Panc1 (cell line): ENCODE measurements at regions not wholly inside any gene's neighbourhood (a gene's known extent, or its start where the extent isn't known, plus 50 kb on each side); places are given as distances from the start of the nearest gene placed in this dataset.

Experiments
- ATAC-seq: fragments of 200-7000 bp; cut with Tn5 transposase; 2 replicates; pipeline ENCODE4 v1.9.1; 2020; ENCODE audit warnings: mild to moderate bottlenecking, moderate library complexity
- BruUV-seq: library from RNA; stranded (reverse); fragments of 400-500 nt; replicated peaks from 2 replicates; lab custom pipeline; 2021; lab: Mats Ljungman, UMichigan
- CTCF ChIA-PET: fragments of 300-600 bp; sonication (Branson Sonifier 250); formaldehyde crosslinking; loops from one replicate; lab custom pipeline; 2022; ENCODE audit warnings: antibody characterized with exemption; lab: Charles Lee
- POLR2A ChIA-PET: fragments of 300-600 bp; sonication (Branson Sonifier 250); formaldehyde crosslinking; loops from one replicate; lab custom pipeline; 2022; ENCODE audit warnings: antibody characterized with exemption; lab: Charles Lee
- DNase-seq: peaks from one replicate; pipeline ENCODE4 v3.0.0-alpha.2; 2010; ENCODE audit warnings: low read depth, low spot score
- H3K27ac ChIP-seq: 2 replicates; pipeline ENCODE4 v1.5.1; 2011; ENCODE audit warnings: mild to moderate bottlenecking, low read length, inconsistent platforms
- H3K27me3 ChIP-seq: fragments of 200-500 bp; sonication (Bioruptor generic); 2 replicates; pipeline ENCODE4 v1.6.0; 2014; ENCODE audit warnings: low read length, inconsistent platforms; ENCODE audit not compliant: control insufficient read depth, insufficient read depth
- H3K36me3 ChIP-seq: fragments of 200-500 bp; sonication (Bioruptor generic); 2 replicates; pipeline ENCODE4 v1.5.1; 2014; ENCODE audit warnings: inconsistent platforms, mild to moderate bottlenecking, low read length, moderate library complexity; ENCODE audit not compliant: control insufficient read depth, insufficient read depth
- H3K4me1 ChIP-seq: 2 replicates; pipeline ENCODE4 v1.5.1; 2011; ENCODE audit warnings: inconsistent platforms, mild to moderate bottlenecking, low read length, moderate library complexity; ENCODE audit not compliant: control insufficient read depth, insufficient read depth
- H3K4me3 ChIP-seq, 2 experiments: 2 replicates each; pipeline ENCODE4 v1.5.1; 2011 to 2012; ENCODE audit warnings: low read depth in 2 of 2, low read length in 2 of 2, mild to moderate bottlenecking in 2 of 2, inconsistent platforms in 1 of 2, moderate library complexity in 1 of 2
- H3K9me3 ChIP-seq: fragments of 200-500 bp; sonication (Bioruptor generic); 2 replicates; pipeline ENCODE4 v1.5.1; 2014; ENCODE audit warnings: low read depth, mild to moderate bottlenecking, inconsistent platforms, low read length, moderate library complexity; ENCODE audit not compliant: control insufficient read depth, insufficient read depth
- CTCF ChIP-seq: fragments of 450-650 bp; IDR thresholded peaks from 2 replicates; pipeline ENCODE4 v1.5.1; 2017; ENCODE audit warnings: mild to moderate bottlenecking
- POLR2AphosphoS5 ChIP-seq: IDR thresholded peaks from 2 replicates; pipeline ENCODE4 v1.6.1; 2012; ENCODE audit warnings: mild to moderate bottlenecking, low read depth, low read length, moderate library complexity
- REST ChIP-seq, 2 experiments: IDR thresholded peaks; 2 replicates each; pipeline ENCODE4 v1.6.1; 2011 to 2012; ENCODE audit warnings: low read depth in 2 of 2, control low read depth in 1 of 2, low read length in 1 of 2, mild to moderate bottlenecking in 1 of 2, moderate library complexity in 1 of 2; ENCODE audit not compliant: insufficient read depth in 1 of 2
- SIN3A ChIP-seq: IDR thresholded peaks from 2 replicates; pipeline ENCODE4 v1.6.1; 2012; ENCODE audit warnings: low read depth, mild to moderate bottlenecking, low read length, moderate library complexity, borderline replicate concordance; ENCODE audit not compliant: insufficient read depth
- TCF7L2 ChIP-seq: IDR thresholded peaks from 2 replicates; pipeline ENCODE4 v1.6.1; 2011; ENCODE audit warnings: mild to moderate bottlenecking, low read depth, low read length, inconsistent platforms
- in situ Hi-C: cut with HindIII; loops from 2 replicates; pipeline ENCODE4 v1.10.0; 2016; ENCODE audit warnings: low sequenced_read_pairs, low pct_unique_long_range_greater_than_20kb
- intact Hi-C: fragments of 100-400 bp; cut with micrococcal nuclease; formaldehyde crosslinking; loops from one replicate; pipeline ENCODE4 v1.10.0; 2022; ENCODE audit not compliant: unreplicated experiment

DNA sequence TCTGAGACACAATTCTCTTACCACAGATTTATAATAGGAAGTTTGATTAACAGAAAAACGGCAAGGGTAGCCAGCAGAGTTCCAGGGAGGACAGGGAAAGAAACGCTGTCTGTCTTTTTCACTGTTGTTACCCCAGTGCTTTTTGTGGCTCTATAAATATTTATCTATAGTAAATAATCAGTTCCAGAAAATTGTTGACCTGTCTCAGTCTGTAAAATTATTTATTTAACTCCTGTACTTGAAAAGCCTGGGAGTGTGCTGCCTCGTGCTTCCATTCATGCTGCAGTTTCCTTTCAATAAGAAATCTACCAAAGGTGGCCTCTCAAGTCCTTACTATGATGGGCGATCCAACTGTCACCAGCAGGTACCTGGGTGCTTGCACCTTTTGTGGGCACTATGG is 102.9 kb downstream of the ETAA1 start:
- H3K4me3 ChIP-seq: no peak overlapping the region
- no peaks in the 10 kb centered on the region for H3K9me3 ChIP-seq
- in situ Hi-C loops (no loop called here), intact Hi-C loops (no loop called here)
- no peak for ATAC-seq
- no peak for DNase-seq
- POLR2A ChIA-PET: no interaction called here
- CTCF ChIA-PET: no interaction called here
- no peaks in the 10 kb centered on the region; the same call in 1 of the 2 replicates for H3K27me3 ChIP-seq
- H3K27ac ChIP-seq: no peak overlapping the region
- BruUV-seq: no TSS peak
- H3K4me1 ChIP-seq: no peaks in the 10 kb centered on the region; the same call in 1 of the 2 replicates
- no peaks in the 10 kb centered on the region for H3K36me3 ChIP-seq
- TF ChIP-seq SIN3A (no peak), CTCF (no peak), POLR2AphosphoS5 (no peak), REST (IDR thresholded peaks at IDR 0.05; ENCODE audit: insufficient read depth in 1 of 2, low read depth in 2 of 2, low read length in 1 of 2) (no peak), TCF7L2 (no peak)

- Histone ChIP-seq H3K4me3 (no peak overlapping the region), H3K27me3 (no peaks in the 10 kb centered on the region; the same call in 1 of the 2 replicates), H3K27ac (no peak overlapping the region), H3K9me3 (no peaks in the 10 kb centered on the region), H3K36me3 (no peaks in the 10 kb centered on the region), H3K4me1 (no peaks in the 10 kb centered on the region; the same call in 1 of the 2 replicates)
- ChIA-PET CTCF (no interaction called here), POLR2A (no interaction called here)
- intact Hi-C loops (no loop called here), in situ Hi-C loops (no loop called here)
- ATAC-seq: no peak
- no peak for DNase-seq
- no peak for TF ChIP-seq POLR2AphosphoS5
- no peak for TF ChIP-seq CTCF
- TF ChIP-seq REST (IDR thresholded peaks at IDR 0.05; ENCODE audit: insufficient read depth in 1 of 2, low read depth in 2 of 2, low read length in 1 of 2): no peak
- no peak for TF ChIP-seq SIN3A
- TF ChIP-seq TCF7L2: no peak
- BruUV-seq: no TSS peak
Measured at GRCh38 chr2:67500541-67500940, 103.4 kb downstream of the ETAA1 start.
